IPS-18c (cell line): ENCODE measurements at regions not wholly inside any gene's neighbourhood (a gene's known extent, or its start where the extent isn't known, plus 50 kb on each side); places are given as distances from the start of the nearest gene placed in this dataset.
"Not testable (repeated sequence)": the region's sequence is repeated elsewhere in the genome, so short reads cannot be mapped to it uniquely, and the experiment has no call there.

Source experiments
- H3K4me3 ChIP-seq: 2 replicates; pipeline ENCODE4 v1.7.0; 2013; ENCODE audit warnings: low read depth, mild to moderate bottlenecking, low read length, moderate library complexity; ENCODE audit not compliant: insufficient read depth
- H3K9me3 ChIP-seq: one replicate; pipeline ENCODE4 v1.6.1; 2013; ENCODE audit warnings: mild to moderate bottlenecking, low read length, moderate library complexity; ENCODE audit not compliant: control insufficient read depth, insufficient read depth

- H3K9me3 ChIP-seq, H3K4me3 ChIP-seq: not testable (repeated sequence)
Measured at GRCh38 chr12:54105809-54106208, 52.2 kb downstream of the HOXC4 start.

GRCh38 chr12:54106252-54106651, 52.6 kb downstream of the HOXC4 start:
- H3K4me3 ChIP-seq, H3K9me3 ChIP-seq: not testable (repeated sequence)

GRCh38 chr12:54106803-54107579, 53.4 kb downstream of the HOXC4 start:
- not testable (repeated sequence) for H3K4me3 ChIP-seq

GRCh38 chr12:54112336-54112735, 58.7 kb downstream of the HOXC4 start:
- H3K4me3 ChIP-seq, H3K9me3 ChIP-seq: not testable (repeated sequence)

More at GRCh38 chr12:54106803-54107579, 53.4 kb downstream of the HOXC4 start:
- H3K9me3 ChIP-seq, result not testable (repeated sequence)

- not testable (repeated sequence) for H3K9me3 ChIP-seq, H3K4me3 ChIP-seq
Measured at GRCh38 chr12:54116055-54116454, 62.4 kb downstream of the HOXC4 start.

- H3K9me3 ChIP-seq, H3K4me3 ChIP-seq: not testable (repeated sequence)
Measured at GRCh38 chr12:54117392-54117791, 63.8 kb downstream of the HOXC4 start.

GRCh38 chr12:54119082-54119481, 65.4 kb downstream of the HOXC4 start:
- not testable (repeated sequence) for H3K4me3 ChIP-seq, H3K9me3 ChIP-seq

GRCh38 chr12:54123981-54124380, 64.8 kb downstream of the SMUG1 start:
- H3K9me3 ChIP-seq, H3K4me3 ChIP-seq: not testable (repeated sequence)

- H3K4me3 ChIP-seq, result not testable (repeated sequence)
Measured at GRCh38 chr12:54125708-54126028, 63.1 kb downstream of the SMUG1 start.

GRCh38 chr12:54126029-54126695, 62.6 kb downstream of the SMUG1 start:
- peak overlapping the region; percentile 41 for H3K4me3 ChIP-seq

More at GRCh38 chr12:54125708-54126028, 63.1 kb downstream of the SMUG1 start:
- not testable (repeated sequence) for H3K9me3 ChIP-seq

GRCh38 chr12:54126696-54127537, 61.9 kb downstream of the SMUG1 start:
- H3K4me3 ChIP-seq, result peak overlapping the region; percentile 9; the same call in 1 of the 2 replicates
- H3K9me3 ChIP-seq, result peaks cover 3% of the 10 kb centered on the region

More at GRCh38 chr12:54126029-54126695, 62.6 kb downstream of the SMUG1 start:
- peaks cover 3% of the 10 kb centered on the region for H3K9me3 ChIP-seq

- Histone ChIP-seq H3K9me3 (peaks cover 3% of the 10 kb centered on the region), H3K4me3 (no peak overlapping the region)
Measured at GRCh38 chr12:54127538-54128259, 61.1 kb downstream of the SMUG1 start.

GRCh38 chr12:54128416-54128815, 60.4 kb downstream of the SMUG1 start:
- Histone ChIP-seq H3K9me3 (peaks cover 3% of the 10 kb centered on the region), H3K4me3 (no peak overlapping the region)

GRCh38 chr12:54129028-54129903, 59.5 kb downstream of the SMUG1 start:
- H3K4me3 ChIP-seq, result no peak overlapping the region
- H3K9me3 ChIP-seq, result peaks cover 3% of the 10 kb centered on the region
